ENCODE measurements at regions not wholly inside any gene's neighbourhood (a gene's known extent, or its start where the extent isn't known, plus 50 kb on each side); places are given as distances from the start of the nearest gene placed in this dataset.

GRCh38 chrX:110408949-110409588 lies 50.4 kb downstream of the RTL9 start:
- DNase-seq (ENCODE audit: low read depth), result no peak

DNA sequence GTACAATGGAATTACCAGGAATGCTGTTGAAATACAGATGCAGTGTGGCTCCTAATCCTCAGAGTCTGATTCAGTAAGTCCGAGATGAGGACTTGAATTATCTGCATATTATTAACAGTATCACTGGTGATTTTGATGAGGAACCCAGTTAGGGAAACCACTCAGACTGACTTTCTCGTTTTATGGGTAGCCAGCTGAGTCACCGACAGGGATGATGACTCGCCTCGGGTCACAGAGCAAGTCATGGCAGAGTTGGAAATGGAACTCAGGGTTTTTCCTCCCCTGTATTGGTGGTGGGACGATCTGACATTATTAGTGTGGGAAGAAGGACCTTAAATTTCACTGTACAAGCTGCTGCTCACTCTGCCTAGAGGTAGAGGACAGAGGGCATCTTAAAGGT lies 51.3 kb downstream of the RTL9 start:
- no peak for DNase-seq (ENCODE audit: low read depth)

- no peak for DNase-seq (ENCODE audit: low read depth)
Measured at GRCh38 chrX:110410603-110411002, 52.0 kb downstream of the RTL9 start.

- DNase-seq (ENCODE audit: low read depth), result no peak
Measured at GRCh38 chrX:110412971-110413726, 54.5 kb downstream of the RTL9 start.

DNA sequence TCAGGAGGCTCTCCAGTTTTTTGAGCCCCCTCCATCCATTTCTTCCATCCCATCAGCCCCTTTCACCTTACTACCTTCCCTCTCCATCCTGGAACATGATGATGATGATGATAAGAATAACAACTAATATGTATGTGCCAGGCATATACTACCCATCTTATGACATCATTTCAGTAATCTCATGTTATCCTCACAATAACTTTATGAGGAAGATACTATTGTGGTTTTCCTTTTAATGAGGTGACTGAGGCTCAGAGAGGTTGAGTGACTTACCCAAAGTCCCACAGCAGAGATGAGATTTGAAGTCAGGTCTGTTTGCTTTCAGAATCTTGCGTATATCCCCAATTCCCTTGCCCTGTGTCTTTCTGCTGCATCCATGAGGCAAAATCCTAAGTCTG lies 55.1 kb downstream of the RTL9 start:
- DNase-seq (ENCODE audit: low read depth), result no peak

- DNase-seq (ENCODE audit: low read depth), result no peak
Measured at GRCh38 chrX:110414273-110414672, 55.6 kb downstream of the RTL9 start.

GRCh38 chrX:110414679-110415439 lies 56.2 kb downstream of the RTL9 start:
- DNase-seq (ENCODE audit: low read depth), result peak; percentile 64

- no peak for DNase-seq (ENCODE audit: low read depth)
Measured at GRCh38 chrX:110415440-110416170, 57.0 kb downstream of the RTL9 start.

DNA sequence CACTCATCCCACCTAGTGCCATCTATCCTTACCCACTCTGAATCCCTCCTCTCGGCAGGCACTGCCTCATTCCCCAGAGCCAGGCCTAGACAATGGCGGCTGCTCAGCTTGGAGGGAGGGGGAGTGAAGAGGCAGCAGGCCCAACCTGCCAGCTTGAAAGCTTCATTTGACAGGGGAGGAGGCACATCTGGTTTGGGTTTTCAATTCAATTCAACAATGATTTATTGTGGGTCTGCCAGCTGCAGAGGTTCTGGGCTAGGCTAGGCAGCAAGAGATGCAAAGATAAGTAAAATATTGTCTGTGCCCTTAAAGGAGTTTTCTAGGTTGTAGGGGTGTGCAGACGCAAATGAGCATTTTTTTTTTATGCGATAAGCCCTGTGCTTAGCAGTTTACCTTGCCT lies 58.5 kb downstream of the RTL9 start:
- no peak for DNase-seq (ENCODE audit: low read depth)

- no peak for DNase-seq (ENCODE audit: low read depth)
Measured at GRCh38 chrX:110418316-110419235, 59.9 kb downstream of the RTL9 start.

- no peak for DNase-seq (ENCODE audit: low read depth)
Measured at GRCh38 chrX:110419512-110419911, 60.9 kb downstream of the RTL9 start.

- no peak for DNase-seq (ENCODE audit: low read depth)
Measured at GRCh38 chrX:110420771-110421499, 62.3 kb downstream of the RTL9 start.

DNA sequence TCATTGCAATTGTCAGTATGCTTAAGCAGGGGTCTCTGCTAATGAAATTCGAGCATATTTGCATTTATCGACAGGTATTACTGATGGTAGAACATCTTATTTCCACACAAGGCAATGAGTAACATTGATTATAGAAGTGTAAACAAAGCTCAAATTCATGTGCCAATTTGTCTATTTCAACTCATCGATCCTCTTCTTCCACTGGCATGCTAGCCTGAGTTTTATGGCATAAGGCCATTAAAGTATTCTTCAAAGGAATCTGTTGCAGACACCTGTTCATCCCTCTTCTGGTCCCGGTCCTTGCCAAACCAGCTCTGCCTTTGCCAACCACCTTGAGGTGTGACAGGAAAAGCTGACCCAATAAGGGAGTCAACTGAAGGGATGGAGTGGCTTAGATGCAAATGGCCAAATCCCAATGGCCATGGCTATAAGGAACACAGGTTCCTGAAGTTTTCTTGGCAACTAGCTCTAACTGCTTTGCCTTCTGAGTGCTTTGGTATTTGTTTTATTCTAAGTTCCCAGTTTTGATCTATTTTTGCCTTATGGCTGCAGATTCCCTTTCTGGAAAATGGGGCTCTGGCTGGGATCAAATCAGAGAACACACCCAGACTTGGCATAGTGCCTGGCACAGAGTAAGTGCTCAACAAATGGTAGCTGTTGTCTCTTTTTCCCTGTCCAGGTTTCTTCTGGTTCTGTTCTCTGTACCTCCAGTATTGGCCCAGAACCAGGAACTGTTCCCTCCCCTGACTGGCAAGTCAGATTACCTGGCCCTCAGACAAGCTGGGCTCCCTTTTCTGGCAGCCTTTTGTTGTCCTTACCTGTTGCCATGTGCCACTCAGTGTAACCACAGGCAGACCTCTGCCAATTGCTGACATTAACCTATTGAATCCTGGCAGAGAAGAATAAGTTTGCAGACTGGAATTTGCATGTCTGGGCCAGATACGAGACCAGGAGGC lies 63.1 kb downstream of the RTL9 start:
- DNase-seq (ENCODE audit: low read depth), result no peak

DNA sequence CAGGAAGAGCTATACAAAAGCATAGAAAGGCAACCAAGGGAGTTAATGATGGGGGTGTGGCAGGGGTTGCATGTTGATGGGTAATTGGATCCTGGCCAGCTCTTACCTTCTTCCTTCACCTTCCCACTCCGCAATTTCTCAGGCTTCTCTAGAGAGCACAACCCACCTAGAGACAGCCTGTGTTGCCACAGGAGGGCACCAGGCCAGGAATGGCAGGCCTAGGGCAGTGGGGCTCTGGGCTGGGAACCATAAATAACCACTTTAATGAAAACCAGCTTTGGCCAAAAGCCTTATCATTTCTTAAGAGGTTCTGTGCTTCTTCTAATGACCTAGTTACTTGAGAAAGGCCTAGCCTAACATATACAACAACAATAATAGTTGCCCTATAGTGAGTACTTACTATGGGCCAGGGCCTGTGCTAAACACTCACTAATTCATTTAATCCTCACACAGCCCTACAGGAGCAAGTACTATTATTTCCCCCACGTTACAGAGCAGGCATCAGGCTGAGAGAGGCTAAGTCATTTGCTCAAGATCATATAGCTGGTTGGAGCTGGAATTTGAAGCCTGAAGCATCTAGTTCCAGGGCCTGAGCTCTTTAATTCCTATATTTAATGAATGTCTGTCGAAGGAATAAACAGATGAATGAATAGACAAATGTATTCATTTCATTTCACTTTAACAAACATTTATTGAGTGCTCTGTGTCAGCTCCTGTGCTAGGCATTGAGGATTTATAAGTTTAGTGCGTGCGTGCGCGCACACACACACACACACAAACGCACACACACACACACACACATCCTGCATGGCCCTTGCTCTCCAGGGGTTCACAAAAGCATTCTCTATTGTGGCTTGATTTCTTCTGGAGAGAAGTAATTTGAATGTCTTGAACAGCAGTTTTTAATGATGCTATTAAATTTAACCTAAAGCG lies 66.8 kb downstream of the RTL9 start:
- no peak for DNase-seq (ENCODE audit: low read depth)

GRCh38 chrX:110426155-110426504 lies 67.5 kb downstream of the RTL9 start:
- DNase-seq (ENCODE audit: low read depth), result no peak

DNA sequence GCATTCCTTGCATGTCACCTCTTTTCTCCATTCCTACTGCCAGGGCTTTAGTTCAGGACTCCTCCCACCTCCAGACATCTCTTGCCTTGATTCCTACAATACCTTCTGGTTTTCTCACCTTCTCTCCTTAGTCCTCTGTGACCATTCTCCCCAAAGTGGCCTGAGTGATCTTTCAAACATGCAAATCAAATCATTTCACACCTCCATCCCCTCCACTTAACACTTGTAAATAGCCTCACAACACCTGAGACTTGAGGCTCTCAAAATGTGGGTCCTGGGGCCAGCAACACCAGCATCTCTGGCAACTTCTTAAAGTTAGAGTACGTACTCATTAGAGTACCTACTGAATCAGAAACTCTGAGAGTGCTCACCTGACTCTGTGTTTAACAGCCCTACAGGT lies 68.4 kb downstream of the RTL9 start:
- no peak for DNase-seq (ENCODE audit: low read depth)

DNA sequence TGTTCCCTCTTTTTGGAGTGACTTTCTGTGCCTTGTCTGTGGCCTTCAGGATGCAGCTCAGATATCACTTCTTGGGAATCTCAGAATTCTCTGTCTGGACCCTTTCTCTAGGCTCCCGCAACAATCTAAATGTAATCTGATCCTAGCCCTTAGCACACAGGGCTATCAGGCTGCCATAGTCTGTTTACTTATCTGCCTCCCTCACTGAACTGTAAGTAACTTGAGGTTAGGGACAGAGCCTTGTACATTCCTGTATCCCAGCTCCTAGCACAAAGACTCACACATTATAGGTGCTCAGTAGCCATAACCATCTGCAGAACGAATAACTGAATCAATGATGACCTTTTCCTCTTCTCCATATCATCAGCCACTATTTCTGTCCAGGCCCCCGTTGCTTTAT lies 69.5 kb downstream of the RTL9 start:
- DNase-seq (ENCODE audit: low read depth), result no peak

- DNase-seq (ENCODE audit: low read depth), result no peak
Measured at GRCh38 chrX:110430293-110431076, 71.8 kb downstream of the RTL9 start.

Data from GM04503 (cell line).